Breast epithelium (tissue), 3 donors: ENCODE measurements at regions not wholly inside any gene's neighbourhood (a gene's known extent, or its start where the extent isn't known, plus 50 kb on each side); places are given as distances from the start of the nearest gene placed in this dataset.

Experiments used
- POLR2A ChIP-seq: fragments of 450-650 bp; IDR thresholded peaks from one replicate; pipeline ENCODE4 v1.6.1; 2016; ENCODE audit warnings: antibody characterized with exemption, mild to moderate bottlenecking, moderate library complexity
- POLR2AphosphoS5 ChIP-seq, 3 donors: sonication (generic); formaldehyde crosslinking; IDR thresholded peaks; one replicate each; pipeline ENCODE4 v1.6.1; 2017; ENCODE audit warnings: antibody characterized with exemption in 3 of 3
- TF ChIP-seq, protein P1 (sequence below), 3 donors: fragments of 450-650 bp; IDR thresholded peaks; one replicate each; pipeline ENCODE4 v1.5.1; 2016 to 2017; ENCODE audit warnings: antibody characterized with exemption in 3 of 3, mild to moderate bottlenecking in 3 of 3, moderate library complexity in 3 of 3

DNA sequence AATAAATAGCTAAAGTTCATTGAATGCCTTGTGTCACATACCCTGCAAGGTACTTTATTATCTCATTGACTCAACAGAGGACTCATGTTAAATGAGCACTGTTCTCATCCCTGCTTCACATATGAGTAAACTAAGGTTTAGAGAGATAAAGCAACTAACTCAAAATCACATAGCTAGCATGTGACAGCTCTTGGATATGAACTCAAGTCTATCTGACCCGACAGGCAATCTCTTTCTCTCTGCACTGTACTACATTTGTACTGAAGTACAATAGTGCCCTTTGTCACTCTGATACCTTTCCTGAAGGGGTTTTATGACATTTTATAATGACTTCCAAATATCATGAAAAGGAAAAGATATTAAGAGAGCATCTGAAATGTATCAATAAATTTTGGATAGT is 297.5 kb upstream of the UBE2E3 start:
- TF ChIP-seq, protein P1, sequence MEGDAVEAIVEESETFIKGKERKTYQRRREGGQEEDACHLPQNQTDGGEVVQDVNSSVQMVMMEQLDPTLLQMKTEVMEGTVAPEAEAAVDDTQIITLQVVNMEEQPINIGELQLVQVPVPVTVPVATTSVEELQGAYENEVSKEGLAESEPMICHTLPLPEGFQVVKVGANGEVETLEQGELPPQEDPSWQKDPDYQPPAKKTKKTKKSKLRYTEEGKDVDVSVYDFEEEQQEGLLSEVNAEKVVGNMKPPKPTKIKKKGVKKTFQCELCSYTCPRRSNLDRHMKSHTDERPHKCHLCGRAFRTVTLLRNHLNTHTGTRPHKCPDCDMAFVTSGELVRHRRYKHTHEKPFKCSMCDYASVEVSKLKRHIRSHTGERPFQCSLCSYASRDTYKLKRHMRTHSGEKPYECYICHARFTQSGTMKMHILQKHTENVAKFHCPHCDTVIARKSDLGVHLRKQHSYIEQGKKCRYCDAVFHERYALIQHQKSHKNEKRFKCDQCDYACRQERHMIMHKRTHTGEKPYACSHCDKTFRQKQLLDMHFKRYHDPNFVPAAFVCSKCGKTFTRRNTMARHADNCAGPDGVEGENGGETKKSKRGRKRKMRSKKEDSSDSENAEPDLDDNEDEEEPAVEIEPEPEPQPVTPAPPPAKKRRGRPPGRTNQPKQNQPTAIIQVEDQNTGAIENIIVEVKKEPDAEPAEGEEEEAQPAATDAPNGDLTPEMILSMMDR (IDR thresholded peaks at IDR 0.05): no peak
- TF ChIP-seq POLR2A: no peak
- no peak for TF ChIP-seq POLR2AphosphoS5 (IDR thresholded peaks at IDR 0.05)
